RPMI8226 (cell line): ENCODE measurements at regions not wholly inside any gene's neighbourhood (a gene's known extent, or its start where the extent isn't known, plus 50 kb on each side); places are given as distances from the start of the nearest gene placed in this dataset.
"Not testable (repeated sequence)": the region's sequence is repeated elsewhere in the genome, so short reads cannot be mapped to it uniquely, and the experiment has no call there.

Source experiments
- DNase-seq: peaks from one replicate; pipeline ENCODE4 v3.0.0-alpha.2; 2015

- no peak for DNase-seq
Measured at GRCh38 chr18:68219274-68219673, 495.6 kb downstream of the TMX3 start.

- DNase-seq = no peak
Measured at GRCh38 chr18:68215931-68216330, 499.0 kb downstream of the TMX3 start.

GRCh38 chr18:68186039-68186438 is 528.9 kb downstream of the TMX3 start:
- no peak for DNase-seq

GRCh38 chr18:68181956-68182355 is 533.0 kb downstream of the TMX3 start:
- no peak for DNase-seq

- no peak for DNase-seq
Measured at GRCh38 chr18:68179811-68180210, 535.1 kb downstream of the TMX3 start.

GRCh38 chr18:68178921-68179320 is 536.0 kb downstream of the TMX3 start:
- no peak for DNase-seq

- peak; percentile 11 for DNase-seq
Measured at GRCh38 chr18:68177807-68178702, 536.9 kb downstream of the TMX3 start.

GRCh38 chr18:68176901-68177300 is 538.0 kb downstream of the TMX3 start:
- no peak for DNase-seq

- DNase-seq = peak; percentile 35
Measured at GRCh38 chr18:68172842-68173549, 541.9 kb downstream of the TMX3 start.

GRCh38 chr18:68164909-68165308 is 550.0 kb downstream of the TMX3 start:
- DNase-seq = no peak

- DNase-seq = not testable (repeated sequence)
Measured at GRCh38 chr18:68153821-68154220, 561.1 kb downstream of the TMX3 start.

GRCh38 chr18:68152770-68153169 is 562.1 kb downstream of the TMX3 start:
- DNase-seq = peak; percentile 30

GRCh38 chr18:68150961-68151360 is 563.9 kb downstream of the TMX3 start:
- DNase-seq = no peak

GRCh38 chr18:68148863-68149262 is 566.0 kb downstream of the TMX3 start:
- DNase-seq = no peak

- peak; percentile 39 for DNase-seq
Measured at GRCh38 chr18:68147728-68148127, 567.2 kb downstream of the TMX3 start.

- no peak for DNase-seq
Measured at GRCh38 chr18:68121826-68122225, 593.1 kb downstream of the TMX3 start.

- no peak for DNase-seq
Measured at GRCh38 chr18:68121308-68121707, 593.6 kb downstream of the TMX3 start.

- no peak for DNase-seq
Measured at GRCh38 chr18:68114989-68115388, 598.5 kb upstream of the DSEL start.

GRCh38 chr18:68104036-68104435 is 587.5 kb upstream of the DSEL start:
- no peak for DNase-seq

- no peak for DNase-seq
Measured at GRCh38 chr18:68103561-68103960, 587.0 kb upstream of the DSEL start.

GRCh38 chr18:68102117-68102516 is 585.6 kb upstream of the DSEL start:
- no peak for DNase-seq

- no peak for DNase-seq
Measured at GRCh38 chr18:68098655-68099054, 582.1 kb upstream of the DSEL start.

GRCh38 chr18:68086481-68086880 is 570.0 kb upstream of the DSEL start:
- DNase-seq = no peak

- no peak for DNase-seq
Measured at GRCh38 chr18:68085251-68085650, 568.7 kb upstream of the DSEL start.
